H4 (cell line): ENCODE measurements at regions not wholly inside any gene's neighbourhood (a gene's known extent, or its start where the extent isn't known, plus 50 kb on each side); places are given as distances from the start of the nearest gene placed in this dataset.
"Not testable (repeated sequence)": the region's sequence is repeated elsewhere in the genome, so short reads cannot be mapped to it uniquely, and the experiment has no call there.

Source experiments
- DNase-seq: peaks from one replicate; pipeline ENCODE4 v3.0.0-alpha.2; 2015; ENCODE audit warnings: low spot score

DNA sequence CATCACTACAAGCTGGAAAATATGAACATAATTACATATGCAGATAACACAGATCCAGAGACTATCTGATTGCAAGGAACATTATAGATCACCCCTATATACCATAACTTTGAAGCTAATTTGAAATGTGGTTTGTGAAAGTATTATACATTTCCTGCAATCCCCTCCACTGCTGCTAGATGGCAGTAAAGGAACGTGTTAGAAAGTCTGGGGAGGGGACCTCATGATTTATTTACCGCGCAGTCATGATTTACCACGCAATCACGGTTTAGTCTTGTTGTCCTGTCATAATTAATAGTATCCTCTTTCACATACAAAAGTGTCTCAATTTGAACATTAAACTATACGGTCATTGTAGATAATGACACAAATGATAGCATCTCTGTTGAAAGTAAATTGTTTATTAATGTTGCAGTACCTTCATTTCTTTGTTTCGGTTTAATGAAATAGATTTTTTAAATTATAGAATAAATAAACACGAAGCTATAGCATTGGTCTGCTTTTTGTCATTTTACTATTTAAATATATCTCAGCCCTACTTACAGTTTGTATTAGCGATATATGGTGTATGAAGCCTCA is 145.3 kb upstream of the PRSS1 start:
- DNase-seq: peak; percentile 64

DNA sequence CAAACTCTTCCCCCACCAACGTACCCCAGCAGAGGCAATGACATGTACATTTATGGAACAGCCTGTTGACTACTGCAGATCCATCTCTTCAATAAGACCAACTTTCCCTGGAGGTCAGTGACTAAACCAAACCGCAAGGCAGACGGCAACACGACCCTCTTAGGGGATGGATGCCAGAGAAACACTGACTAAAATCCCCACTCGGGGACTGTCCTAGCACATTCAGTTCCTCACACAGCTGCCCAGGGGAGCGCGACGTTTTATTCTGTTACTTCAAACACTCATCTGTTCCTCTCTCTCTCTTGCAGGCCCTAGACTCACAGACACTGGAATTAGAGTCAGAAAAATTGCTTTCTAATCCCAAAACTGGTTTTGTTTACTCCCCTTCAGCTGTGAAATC is 146.5 kb upstream of the PRSS1 start:
- no peak for DNase-seq

DNA sequence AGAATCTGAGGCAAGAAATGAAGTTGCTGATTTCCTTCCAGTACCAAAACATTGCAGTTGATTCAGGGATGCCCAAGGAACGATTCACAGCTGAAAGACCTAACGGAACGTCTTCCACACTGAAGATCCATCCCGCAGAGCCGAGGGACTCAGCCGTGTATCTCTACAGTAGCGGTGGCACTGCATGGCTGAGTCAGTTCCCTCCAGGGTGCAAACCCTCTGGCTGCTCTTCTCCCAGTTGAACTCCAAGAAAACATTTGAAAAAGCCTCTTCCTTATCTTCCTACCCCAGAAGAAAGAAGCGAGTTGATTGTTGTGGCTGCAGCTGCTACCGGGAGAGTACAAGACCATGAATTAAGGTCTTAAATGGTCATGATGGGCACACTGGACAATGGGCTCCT is 147.1 kb upstream of the PRSS1 start:
- no peak for DNase-seq

DNA sequence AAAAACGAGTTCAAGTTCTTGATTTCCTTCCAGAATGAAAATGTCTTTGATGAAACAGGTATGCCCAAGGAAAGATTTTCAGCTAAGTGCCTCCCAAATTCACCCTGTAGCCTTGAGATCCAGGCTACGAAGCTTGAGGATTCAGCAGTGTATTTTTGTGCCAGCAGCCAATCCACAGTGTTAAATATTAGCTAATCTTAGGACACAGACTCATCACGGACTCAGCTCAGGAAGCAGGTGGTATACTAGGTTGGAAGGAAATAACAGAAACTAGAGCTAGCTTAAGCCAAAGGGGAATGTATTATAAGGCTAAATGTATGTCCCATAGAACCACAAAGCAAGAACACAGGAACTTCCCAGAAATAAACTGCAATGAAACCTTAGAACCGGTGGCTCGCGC is 151.0 kb upstream of the PRSS1 start:
- no peak for DNase-seq

DNA sequence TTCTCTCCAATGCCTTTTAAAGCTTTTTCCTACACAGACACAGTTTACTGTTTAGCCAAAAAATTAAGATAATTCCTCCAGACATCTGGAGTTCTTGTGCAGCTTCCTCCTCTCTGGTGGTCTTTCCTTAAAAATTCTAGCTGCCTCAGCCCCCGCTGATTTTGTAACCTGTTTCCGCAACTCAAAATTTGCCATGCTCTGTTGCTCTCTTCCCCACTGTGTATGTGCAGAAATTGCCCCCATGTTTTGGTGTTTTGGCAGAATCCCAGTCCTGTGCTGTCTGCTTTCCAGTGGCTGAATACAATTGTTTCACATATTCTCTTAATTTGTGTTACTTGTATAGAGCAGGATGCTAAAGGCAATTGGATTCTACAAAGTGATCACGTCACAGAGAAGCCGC is 151.7 kb upstream of the PRSS1 start:
- no peak for DNase-seq

DNA sequence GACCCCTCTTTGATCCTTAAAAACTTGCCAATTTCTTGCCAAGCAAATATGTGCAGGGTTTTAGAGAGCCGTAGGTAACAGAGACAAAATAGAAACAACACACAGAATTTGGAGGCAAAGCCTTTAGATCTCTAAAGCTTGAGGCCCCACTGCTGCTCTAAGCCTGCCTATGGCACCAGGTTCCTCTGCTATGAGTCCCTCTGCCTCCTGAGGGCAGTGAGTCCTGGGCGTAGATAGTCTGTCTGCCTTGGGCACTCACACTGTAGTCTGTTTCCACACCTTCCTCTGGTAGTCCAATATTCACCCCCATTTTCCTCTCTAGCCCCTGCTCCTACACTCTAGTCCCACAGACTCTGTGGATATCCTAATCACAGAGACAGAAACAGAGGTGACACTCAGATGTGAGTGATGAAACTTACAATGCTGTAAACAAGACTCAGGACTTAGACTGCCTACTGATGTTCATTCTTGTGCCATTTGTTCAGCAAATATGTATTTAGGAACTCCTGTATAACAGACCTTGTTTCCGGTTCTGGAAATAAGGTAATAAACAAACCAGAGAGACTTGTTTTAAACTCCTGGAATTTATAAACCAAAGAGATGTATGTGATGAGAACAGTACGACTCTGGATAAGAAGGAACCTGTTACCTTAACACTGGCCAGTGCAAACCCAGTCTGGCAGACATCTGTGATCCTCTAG is 153.3 kb upstream of the PRSS1 start:
- no peak for DNase-seq

DNA sequence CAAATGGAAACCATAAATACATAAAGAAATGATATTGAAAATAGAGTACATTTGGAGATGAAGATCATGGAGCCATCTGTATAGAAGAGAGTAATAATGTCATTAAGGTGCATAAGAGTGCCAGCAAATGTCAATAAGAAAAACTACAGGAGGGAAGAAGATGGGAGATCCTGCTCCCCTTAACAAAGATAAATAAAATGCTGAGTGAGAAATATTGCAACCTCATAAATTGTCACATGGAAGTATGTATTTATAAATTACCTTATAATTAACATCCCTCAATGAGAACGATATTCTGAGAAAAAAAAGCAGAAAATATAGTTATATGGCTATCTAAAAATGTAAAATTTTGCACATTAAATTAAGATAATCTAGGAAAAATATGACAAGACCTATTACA is 155.2 kb upstream of the PRSS1 start:
- no peak for DNase-seq

DNA sequence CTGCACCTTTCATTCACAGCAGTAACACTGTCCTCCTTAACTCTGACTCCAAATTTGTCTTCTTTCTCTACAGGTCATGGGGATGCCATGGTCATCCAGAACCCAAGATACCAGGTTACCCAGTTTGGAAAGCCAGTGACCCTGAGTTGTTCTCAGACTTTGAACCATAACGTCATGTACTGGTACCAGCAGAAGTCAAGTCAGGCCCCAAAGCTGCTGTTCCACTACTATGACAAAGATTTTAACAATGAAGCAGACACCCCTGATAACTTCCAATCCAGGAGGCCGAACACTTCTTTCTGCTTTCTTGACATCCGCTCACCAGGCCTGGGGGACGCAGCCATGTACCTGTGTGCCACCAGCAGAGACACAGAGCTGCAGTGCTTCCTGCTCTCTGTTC is 156.2 kb upstream of the PRSS1 start:
- DNase-seq: no peak

DNA sequence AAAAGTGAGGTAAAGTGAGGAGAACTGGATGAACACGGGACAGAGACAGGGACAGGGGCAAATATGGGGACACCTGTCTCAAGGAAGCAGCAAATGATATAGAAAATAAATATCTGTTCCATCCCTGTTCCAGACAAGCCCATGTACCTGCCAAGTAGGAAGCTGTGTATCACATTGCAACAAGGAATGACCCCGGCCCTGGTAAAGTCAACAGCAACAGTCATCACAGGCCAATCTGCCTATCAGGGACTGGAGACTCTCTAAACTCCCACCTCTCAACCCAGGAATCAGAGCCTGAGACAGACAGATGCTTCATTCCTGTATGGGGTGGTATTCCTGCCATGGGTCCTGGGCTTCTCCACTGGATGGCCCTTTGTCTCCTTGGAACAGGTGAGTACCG is 156.6 kb upstream of the PRSS1 start:
- no peak for DNase-seq

DNA sequence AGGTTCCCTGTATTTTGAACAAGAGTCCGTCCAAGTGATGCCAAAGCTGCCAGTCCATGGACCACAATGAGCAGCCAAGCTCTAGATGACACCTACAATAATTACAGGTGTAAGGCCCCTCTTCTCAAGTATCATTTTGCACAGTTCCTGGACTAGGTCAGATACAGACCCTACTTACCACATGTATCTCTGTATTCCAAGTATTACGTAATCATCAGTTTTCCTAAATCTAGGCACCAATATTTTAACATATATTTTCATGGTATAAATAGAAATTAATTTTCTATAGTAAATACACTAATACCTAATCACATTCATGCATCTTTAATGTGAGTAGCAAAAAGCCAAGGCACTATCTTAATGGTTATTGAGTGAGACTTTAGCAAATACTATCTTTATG is 157.0 kb upstream of the PRSS1 start:
- no peak for DNase-seq

DNA sequence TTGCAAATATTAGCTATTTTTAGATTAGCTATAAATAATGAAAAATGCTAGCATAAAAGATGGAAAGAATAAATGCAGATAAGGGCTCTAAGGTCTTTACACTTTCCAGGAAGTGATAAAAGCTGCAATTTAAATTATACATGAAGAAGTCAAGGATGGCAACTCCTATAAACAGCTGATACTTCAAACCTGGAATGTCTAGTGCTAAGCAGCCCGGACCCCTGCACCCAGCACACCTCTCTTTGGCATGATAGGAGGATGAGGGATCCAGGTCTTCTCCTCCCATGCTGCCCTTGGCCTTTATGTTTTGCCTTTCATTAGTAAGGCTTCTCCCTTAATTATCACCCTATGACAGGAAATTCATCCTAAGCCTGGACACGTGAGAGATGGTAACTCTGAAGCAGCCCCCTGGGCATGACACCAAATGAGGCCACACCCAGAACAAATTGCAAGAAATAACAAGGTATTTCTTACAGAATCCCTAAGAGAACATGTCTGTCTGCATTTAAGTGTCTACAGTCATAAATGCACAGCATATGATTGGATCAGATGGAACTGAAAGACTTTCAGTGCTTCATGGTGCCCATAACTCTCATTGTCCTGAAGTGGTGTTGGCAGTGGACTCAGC is 158.3 kb upstream of the PRSS1 start:
- DNase-seq: no peak

DNA sequence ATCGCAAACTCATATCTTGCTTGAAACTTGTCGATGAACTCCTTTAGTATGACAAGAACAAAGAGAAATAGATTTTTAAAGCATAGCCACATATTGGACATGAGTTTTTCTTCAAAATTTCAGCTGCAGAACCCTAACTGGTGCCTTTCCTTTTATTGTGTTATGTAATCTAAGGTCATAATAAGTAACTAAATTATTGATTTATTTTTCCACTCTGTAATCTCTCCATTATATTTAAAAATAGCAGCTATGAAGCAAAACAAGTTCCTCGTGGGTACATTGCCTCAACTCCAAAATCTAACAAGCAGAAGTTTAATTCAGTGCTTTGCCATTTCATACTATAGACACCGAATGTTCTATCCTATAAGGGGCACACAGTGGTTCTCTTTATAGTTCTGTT is 159.2 kb upstream of the PRSS1 start:
- no peak for DNase-seq

DNA sequence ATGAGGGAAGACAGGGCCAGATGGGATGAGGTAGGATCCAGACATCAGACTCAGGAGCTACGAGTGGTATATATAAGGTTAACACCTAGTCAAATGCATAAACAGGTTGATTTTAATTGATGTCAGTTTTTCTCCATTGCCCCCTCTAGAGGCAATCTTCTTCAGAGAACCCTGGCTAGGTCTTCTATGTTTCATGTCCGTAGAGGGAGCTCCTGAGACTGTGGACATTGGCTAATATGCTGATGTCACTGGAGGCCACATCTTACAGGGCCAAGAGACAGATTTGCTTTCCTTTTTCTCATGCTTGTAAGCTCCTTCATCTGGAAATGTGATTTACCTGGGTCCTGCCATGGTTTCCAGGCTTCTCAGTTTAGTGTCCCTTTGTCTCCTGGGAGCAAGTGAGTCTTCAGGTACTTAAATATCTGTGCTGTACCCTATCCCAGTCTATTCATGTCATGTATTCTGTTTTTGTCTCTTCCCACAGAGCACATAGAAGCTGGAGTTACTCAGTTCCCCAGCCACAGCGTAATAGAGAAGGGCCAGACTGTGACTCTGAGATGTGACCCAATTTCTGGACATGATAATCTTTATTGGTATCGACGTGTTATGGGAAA is 161.6 kb upstream of the PRSS1 start:
- peak; percentile 93 for DNase-seq

DNA sequence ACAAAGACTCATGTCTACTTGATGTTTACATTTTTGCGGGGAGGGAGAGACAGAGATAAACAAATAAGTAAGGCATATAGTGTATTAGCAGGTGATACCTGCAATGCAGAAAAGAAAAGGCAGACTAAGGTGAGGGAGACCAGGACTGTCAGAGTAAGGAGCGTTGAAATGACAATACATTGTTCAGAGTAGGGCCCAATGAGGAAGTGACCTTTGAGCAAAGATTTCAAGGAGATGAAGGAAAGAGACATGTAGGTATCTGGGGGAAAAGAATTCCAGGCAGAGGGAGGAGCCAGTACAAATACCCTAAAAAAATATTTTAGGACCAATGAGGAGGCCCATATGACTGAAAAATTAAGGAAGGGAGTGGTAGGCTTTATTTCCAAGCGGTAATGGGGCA is 162.7 kb upstream of the PRSS1 start:
- no peak for DNase-seq

DNA sequence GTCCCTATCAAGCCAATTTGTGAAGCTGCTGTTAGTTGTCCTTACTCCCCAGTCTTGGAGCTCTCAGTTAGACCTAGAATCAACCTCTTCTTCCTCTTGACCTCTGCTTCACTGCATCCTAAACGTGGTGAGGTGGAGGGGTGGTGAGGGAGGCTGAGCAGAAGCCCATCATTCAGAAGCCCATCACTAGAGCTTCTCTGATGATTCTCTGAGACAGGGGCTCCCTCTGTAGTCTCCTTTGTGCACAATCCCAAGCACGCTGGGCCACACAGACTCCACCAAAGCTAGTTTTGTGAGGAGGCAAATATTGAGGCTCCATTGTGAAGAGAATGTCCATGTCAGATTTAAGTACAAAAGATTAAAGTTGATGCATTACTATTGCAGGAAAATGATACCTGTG is 163.8 kb upstream of the PRSS1 start:
- no peak for DNase-seq

DNA sequence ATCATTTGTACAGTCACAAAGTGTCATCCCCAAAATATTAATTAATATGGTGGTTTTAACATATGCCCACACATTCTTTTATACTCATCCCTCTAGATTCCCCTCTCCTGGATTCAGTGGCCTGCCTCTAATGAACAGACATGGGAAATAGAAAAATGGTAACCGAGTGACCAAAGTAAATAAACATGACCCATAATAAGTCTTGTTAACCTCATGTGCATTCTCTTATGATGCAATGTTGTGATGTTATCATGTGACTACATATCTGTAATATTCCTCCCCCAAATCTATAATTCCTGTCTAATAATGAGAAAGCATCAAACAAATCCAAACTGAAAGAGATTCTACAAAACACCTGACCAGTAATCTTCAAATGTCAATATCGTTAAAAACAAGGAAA is 164.5 kb upstream of the PRSS1 start:
- DNase-seq: no peak

DNA sequence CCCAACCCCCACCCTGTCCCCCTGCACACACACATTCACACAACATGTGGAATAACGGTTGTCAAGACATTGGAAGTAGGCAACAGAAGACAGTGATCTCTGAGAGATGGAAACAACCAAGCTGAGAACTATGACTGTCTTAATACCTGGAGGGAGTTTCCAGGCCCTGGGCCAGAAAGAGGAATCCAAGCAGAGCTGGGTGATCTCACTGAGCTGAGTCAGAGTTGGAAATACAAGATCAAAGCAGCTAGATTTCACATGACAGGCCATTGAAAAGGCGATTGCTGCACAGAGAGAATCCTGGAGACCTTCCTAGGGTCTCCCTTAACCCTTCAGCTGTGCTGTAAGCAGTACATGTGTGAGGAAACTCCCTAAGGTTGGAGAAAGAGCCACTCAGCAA is 165.8 kb upstream of the PRSS1 start:
- DNase-seq: peak; percentile 58

DNA sequence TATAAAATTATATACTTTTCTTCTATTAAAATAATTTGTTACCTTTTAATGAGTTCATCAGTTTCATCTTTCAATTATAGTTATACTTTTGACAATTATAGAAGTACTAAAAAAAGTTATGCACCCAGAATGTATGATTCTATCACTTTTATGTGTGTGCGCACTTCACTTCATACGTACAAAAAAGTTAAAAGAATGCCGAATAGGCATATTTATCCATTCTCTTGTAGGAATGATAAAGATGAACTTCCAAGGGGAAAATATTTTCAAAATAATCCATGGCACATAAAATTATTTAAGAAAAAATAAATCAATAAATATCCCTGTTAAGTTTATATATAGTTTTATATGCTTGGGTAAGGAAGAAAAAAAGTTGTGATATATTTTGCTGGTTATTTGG is 166.9 kb upstream of the PRSS1 start:
- no peak for DNase-seq

DNA sequence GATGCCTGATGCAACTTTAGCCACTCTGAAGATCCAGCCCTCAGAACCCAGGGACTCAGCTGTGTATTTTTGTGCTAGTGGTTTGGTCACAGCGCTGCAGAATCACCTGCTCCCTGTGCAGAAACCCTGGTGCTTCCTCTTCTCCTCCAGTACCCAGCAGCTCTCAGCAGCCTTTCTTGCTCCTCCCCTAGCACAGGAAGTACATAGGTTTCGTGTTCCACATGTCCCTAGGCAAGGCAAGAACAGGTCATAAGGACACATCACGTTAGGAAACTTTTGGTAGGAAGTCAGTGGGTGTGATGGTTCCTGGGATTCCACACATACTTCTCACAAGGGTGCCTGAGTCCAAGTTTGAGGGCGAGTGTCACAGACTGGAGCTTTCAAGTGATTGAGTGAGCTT is 167.9 kb upstream of the PRSS1 start:
- no peak for DNase-seq

DNA sequence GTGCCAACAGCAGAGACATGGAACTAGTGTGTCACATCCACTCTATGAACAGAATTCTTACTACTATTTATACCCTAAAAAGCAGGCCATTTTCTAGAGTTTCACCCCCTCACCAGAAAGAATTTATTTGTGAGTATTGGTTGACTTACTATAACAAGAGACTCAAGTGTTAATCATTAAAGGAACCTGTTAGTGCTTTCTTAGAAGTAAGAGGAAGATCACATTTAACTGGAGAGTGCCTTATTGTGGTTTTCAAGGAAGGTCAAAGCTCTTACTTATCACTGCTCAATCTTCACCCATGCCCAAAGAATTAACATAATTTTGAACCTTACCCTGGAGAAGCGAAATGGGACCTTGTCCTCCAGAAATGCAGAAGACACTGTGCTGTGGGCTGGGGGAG is 169.3 kb upstream of the PRSS1 start:
- no peak for DNase-seq

DNA sequence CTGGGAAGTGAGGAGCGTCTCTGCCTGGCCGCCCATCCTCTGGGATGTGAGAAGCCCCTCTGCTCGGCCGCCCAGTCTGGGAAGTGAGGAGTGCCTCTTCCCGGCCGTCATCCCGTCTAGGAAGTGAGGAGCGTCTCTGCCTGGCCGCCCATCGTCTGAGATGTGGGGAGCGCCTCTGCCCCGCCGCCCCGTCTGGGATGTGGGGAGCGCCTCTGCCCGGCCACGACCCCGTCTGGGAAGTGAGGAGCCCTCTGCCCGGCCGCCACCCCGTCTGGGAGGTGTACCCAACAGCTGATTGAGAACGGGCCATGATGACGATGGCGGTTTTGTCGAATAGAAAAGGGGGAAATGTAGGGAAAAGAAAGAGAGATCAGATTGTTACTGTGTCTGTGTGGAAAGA is 173.9 kb upstream of the PRSS1 start:
- DNase-seq: not testable (repeated sequence)

DNA sequence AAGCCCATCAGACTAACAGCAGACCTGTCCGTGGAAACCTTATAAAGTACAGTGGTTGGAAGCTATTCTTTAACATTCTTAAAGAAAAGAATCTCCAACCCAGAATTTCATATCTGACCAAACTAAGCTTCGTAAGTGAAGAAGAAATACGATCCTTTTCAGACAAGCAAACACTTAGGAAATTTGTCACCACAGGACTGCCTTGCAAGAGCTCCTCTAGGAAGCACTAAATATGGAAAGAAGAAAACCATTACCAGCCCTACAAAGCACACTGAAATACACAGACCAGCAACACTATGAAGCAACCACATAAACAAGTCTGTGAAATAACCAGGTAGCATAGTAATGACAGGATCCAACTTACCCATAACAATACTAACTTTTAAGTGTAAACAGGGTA is 177.7 kb upstream of the PRSS1 start:
- DNase-seq: peak; percentile 31

DNA sequence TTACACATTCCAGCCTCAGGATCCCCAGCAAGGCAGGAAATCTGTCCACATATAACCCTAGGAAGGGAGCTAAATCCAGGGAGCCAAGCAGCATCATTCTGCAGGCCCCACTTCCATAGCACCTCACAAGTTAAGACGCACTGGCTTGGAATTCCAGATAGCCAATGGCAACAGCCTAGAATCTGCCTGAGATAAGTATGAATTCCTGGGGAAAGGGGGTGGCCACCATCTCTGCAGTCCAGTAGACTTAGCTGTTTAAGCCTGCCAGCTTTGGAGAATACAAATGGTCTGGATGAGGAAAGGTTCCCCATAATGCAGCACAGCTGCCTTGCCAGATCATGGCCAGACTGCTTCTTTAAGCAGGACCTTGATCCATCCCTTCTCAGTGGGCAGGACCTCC is 179.4 kb upstream of the PRSS1 start:
- no peak for DNase-seq
